ENCODE measurements at regions not wholly inside any gene's neighbourhood (a gene's known extent, or its start where the extent isn't known, plus 50 kb on each side); places are given as distances from the start of the nearest gene placed in this dataset. TPM values are rescaled to one million over a fixed set of nuclear protein-coding genes. Genes with fewer than 3 reads are reported as not detected.

DNA sequence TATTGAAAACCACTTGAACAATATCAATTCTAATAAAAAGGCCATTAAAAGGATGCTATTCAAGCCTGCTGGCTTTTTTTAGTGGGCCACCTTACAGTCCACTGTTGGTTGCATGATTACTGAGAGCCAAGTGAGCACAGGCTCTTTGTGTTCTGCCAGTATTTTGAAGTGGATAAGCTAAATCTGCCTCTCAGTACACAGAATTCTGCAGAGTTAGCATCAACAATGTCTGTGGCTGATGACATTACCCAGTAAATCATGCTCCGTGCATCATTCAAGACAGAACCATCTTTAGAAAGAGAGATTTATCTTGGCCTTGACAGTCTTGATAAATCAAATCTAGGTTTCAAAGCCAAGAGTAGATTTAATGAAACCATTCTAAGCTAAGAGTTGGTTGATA, 119.0 kb upstream of the GNPDA2 start:
- DNase-seq (ENCODE audit: low read depth) = no peak

DNA sequence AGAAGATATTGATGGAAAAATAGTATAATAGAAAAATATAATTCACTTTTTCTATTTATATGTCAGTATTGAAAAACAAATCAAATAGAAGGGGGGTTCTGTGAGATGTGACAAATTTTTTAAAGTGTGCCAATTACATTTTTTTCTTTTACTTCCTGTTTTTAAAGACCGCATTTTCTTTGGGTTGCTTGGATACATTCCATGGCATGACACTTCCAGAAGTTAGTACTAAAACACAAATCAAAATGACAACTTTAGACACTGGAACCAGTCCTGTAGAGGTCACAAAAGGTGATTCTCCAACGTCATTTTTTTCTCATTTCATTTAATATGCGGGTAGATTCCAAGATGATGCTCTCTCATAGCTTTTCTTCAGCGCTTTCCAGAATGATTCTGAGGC, 116.2 kb upstream of the GNPDA2 start:
- DNase-seq (ENCODE audit: low read depth) = no peak

DNA sequence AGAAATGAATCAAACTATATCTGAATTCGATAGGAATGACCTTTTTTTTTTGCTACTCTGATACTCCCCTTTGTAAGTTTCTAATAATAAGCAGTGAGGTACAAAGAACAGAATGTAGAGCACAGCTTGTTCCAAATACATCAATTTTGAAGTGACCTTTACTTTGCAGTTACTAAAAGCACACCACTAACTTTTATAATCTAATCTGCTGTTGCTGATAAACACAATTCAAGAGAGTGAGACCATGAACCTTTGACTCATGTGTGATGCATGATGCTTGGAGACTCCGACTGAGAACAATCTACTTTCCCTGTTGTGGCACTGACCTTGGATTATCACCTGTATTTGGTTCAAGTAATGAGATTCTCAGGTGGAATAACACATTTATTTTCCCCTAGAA, 91.6 kb upstream of the GNPDA2 start:
- DNase-seq (ENCODE audit: low read depth) = no peak

DNA sequence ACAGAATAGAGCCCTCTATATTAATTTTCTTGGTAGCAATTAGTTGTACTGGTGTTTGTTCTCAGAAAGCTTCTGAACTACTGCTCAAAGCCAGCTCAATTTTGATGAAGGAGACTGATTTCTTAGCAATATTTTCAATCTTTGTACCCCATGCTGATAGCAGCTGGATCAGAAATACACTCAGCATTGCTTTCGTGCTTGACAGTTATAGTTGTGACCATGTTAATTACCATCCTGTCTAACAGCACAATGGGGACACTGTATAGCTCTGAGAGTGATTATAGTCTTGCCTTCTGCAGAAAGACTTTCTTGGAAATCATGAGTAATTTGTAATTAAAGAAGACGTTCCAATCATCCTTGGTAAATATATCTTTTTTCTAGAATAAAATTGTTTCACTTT, 79.7 kb upstream of the GNPDA2 start:
- no peak for DNase-seq (ENCODE audit: low read depth)

DNA sequence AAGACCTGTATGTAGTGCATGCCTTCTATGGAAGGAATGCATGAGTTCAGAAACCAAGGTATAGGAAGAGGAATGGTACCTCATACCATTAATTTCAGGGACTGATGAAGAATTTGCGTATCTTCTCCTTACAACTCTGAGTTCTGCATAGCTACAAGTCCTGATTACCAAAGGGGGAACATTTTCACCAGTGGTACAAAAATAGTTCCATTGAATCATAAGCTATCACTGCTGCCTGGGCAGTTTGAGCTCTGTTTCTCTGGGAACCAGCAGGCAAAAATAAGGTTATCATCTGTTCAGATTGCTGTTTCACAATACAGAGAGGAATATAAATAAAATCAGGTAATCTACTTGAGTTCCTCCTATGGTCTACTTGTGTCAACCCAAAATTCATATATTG, 77.9 kb upstream of the GNPDA2 start:
- no peak for DNase-seq (ENCODE audit: low read depth)

DNA sequence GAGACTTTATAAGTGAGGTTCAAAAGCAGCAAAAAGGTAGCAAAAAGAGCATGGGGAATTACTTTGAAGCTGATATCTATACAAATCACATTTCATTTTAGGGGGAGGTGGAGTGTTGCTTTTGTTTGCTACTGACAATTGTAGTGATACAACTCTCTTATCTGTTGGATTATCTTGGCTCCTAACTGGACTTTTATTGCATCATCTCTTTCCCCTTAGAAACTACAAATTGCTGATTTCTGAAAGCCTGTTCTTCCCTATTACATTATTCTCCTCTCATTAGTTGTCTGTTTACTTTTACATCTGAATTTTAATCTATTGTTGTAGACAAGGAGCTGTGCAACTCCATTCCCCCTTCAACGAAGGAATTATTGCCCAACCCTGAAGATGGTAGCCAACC, 75.0 kb upstream of the GNPDA2 start:
- no peak for DNase-seq (ENCODE audit: low read depth)

DNA sequence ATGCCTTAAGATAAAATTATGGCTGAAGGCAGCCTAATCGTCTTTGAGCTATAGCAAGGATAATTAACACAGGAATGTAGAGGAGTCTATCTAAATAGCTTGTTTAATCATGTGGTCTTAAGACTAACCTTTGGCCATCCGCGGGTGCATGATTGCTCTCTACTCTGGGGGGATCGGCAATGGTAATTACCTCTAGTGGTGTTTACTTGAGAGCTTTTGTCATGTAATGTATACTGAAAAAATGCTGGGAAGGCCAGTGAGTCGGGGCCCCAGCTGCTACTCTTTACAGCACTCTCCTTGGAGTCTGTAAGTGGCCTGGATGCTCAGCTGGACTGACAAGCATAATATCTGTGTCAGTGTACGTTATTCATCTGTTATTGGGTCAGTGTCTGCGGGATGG, 65.5 kb upstream of the GNPDA2 start:
- no peak for DNase-seq (ENCODE audit: low read depth)

DNA sequence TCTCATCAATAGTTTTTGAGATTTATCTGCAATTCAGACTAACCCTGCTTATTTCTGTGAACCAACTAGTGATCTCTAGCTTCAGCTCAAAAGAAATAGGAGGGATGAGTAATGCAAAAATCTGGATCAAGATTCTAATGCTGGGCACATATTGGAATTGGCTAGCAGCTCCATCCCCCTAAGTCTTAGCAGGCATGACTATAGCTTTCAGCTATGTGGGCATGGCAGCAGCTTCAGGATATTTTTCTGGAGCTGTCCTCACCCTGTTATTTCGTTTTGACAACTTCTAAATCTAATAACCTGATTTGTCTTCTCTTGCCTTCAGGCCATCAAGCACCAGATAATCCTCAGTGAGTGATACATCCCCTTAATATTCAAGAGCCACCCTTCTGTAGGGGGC, 50.8 kb upstream of the GNPDA2 start:
- DNase-seq (ENCODE audit: low read depth) = peak; percentile 2

Small RNA genes in the stretch of these regions (small RNA-seq; reads per million reads assigned to genes)
- not detected for gene RNU6-931P

Measured in HT1080 (cell line).